Mesothelial cell of epicardium (in vitro differentiated cells): ENCODE measurements at regions not wholly inside any gene's neighbourhood (a gene's known extent, or its start where the extent isn't known, plus 50 kb on each side); places are given as distances from the start of the nearest gene placed in this dataset.

Experiments
- DNase-seq, 2 experiments: peaks; one replicate each; pipeline ENCODE4 v3.0.0; 2021; ENCODE audit warnings: low spot score in 2 of 2; ENCODE audit not compliant: unreplicated experiment in 2 of 2
- H3K27ac Mint-ChIP-seq: 2 replicates; pipeline ENCODE4 v1.8.0; 2021; ENCODE audit warnings: mixed read lengths
- H3K27me3 Mint-ChIP-seq: 2 replicates; pipeline ENCODE4 v1.8.0; 2021; ENCODE audit warnings: low read depth, mixed read lengths
- H3K36me3 Mint-ChIP-seq: 2 replicates; pipeline ENCODE4 v1.8.0; 2021; ENCODE audit warnings: mixed read lengths
- H3K4me1 Mint-ChIP-seq: 2 replicates; pipeline ENCODE4 v1.8.0; 2021; ENCODE audit warnings: mixed read lengths
- H3K4me3 Mint-ChIP-seq: 2 replicates; pipeline ENCODE4 v1.8.0; 2021; ENCODE audit warnings: mild to moderate bottlenecking, moderate library complexity, mixed read lengths
- H3K9me3 Mint-ChIP-seq: 2 replicates; pipeline ENCODE4 v1.8.0; 2021; ENCODE audit warnings: mixed read lengths
- CTCF ChIP-seq: fragments of 200-600 bp; sonication (generic); IDR thresholded peaks from one replicate; pipeline ENCODE4 v1.5.0; 2021; ENCODE audit warnings: antibody characterized with exemption; ENCODE audit not compliant: unreplicated experiment

GRCh38 chr19:29118389-29118788, 94.6 kb downstream of the UQCRFS1 start:
- no peaks in the 10 kb centered on the region for H3K36me3 Mint-ChIP-seq
- no peak for DNase-seq
- peaks cover 7% of the 10 kb centered on the region for H3K9me3 Mint-ChIP-seq

GRCh38 chr19:29117926-29118325, 95.0 kb downstream of the UQCRFS1 start:
- no peaks in the 10 kb centered on the region for H3K36me3 Mint-ChIP-seq
- peaks cover 2% of the 10 kb centered on the region for H3K27me3 Mint-ChIP-seq
- H3K9me3 Mint-ChIP-seq: peaks cover 5% of the 10 kb centered on the region
- no peak overlapping the region for H3K27ac Mint-ChIP-seq
- no peak overlapping the region for H3K4me3 Mint-ChIP-seq
- no peak for DNase-seq
- no peak for TF ChIP-seq CTCF
- no peaks in the 10 kb centered on the region for H3K4me1 Mint-ChIP-seq

More at GRCh38 chr19:29118389-29118788, 94.6 kb downstream of the UQCRFS1 start:
- H3K27ac Mint-ChIP-seq: no peak overlapping the region
- no peak overlapping the region for H3K4me3 Mint-ChIP-seq
- H3K4me1 Mint-ChIP-seq: no peaks in the 10 kb centered on the region
- no peak for TF ChIP-seq CTCF
- peaks cover under 1% of the 10 kb centered on the region for H3K27me3 Mint-ChIP-seq

- Mint-ChIP-seq H3K4me1 (no peaks in the 10 kb centered on the region), H3K27me3 (peaks cover 9% of the 10 kb centered on the region), H3K36me3 (no peaks in the 10 kb centered on the region), H3K9me3 (no peaks in the 10 kb centered on the region), H3K27ac (no peak overlapping the region), H3K4me3 (no peak overlapping the region)
- DNase-seq: no peak
- no peak for TF ChIP-seq CTCF
Measured at GRCh38 chr19:29115181-29115580, 97.8 kb downstream of the UQCRFS1 start.

- H3K9me3 Mint-ChIP-seq: no peaks in the 10 kb centered on the region
- H3K4me3 Mint-ChIP-seq: no peak overlapping the region
- TF ChIP-seq CTCF: no peak
- DNase-seq: no peak
- H3K4me1 Mint-ChIP-seq: no peaks in the 10 kb centered on the region
- peaks cover 12% of the 10 kb centered on the region for H3K27me3 Mint-ChIP-seq
- no peaks in the 10 kb centered on the region for H3K36me3 Mint-ChIP-seq
- no peak overlapping the region for H3K27ac Mint-ChIP-seq
Measured at GRCh38 chr19:29113838-29114237, 99.1 kb downstream of the UQCRFS1 start.

GRCh38 chr19:29111576-29111975, 101.4 kb downstream of the UQCRFS1 start:
- Mint-ChIP-seq H3K9me3 (no peaks in the 10 kb centered on the region), H3K4me3 (no peak overlapping the region), H3K27ac (no peak overlapping the region), H3K4me1 (no peaks in the 10 kb centered on the region), H3K36me3 (no peaks in the 10 kb centered on the region), H3K27me3 (peaks cover 17% of the 10 kb centered on the region)
- no peak for DNase-seq
- no peak for TF ChIP-seq CTCF

- DNase-seq: no peak
- Mint-ChIP-seq H3K27me3 (peaks cover 15% of the 10 kb centered on the region), H3K4me1 (no peaks in the 10 kb centered on the region), H3K9me3 (no peaks in the 10 kb centered on the region), H3K27ac (no peak overlapping the region), H3K4me3 (no peak overlapping the region), H3K36me3 (no peaks in the 10 kb centered on the region)
- TF ChIP-seq CTCF: no peak
Measured at GRCh38 chr19:29107831-29108230, 105.1 kb downstream of the UQCRFS1 start.
